ENCODE measurements at regions not wholly inside any gene's neighbourhood (a gene's known extent, or its start where the extent isn't known, plus 50 kb on each side); places are given as distances from the start of the nearest gene placed in this dataset.
"Not testable (repeated sequence)": the region's sequence is repeated elsewhere in the genome, so short reads cannot be mapped to it uniquely, and the experiment has no call there.

GRCh38 chr18:59057969-59058368 lies 81.7 kb upstream of the SEC11C start:
- DNase-seq (ENCODE audit: low spot score) = no peak

- no peak for DNase-seq (ENCODE audit: low spot score)
Measured at GRCh38 chr18:59059140-59059539, 80.5 kb upstream of the SEC11C start.

- no peak for DNase-seq (ENCODE audit: low spot score)
Measured at GRCh38 chr18:59060551-59060950, 79.1 kb upstream of the SEC11C start.

- no peak for DNase-seq (ENCODE audit: low spot score)
Measured at GRCh38 chr18:59061914-59062642, 77.6 kb upstream of the SEC11C start.

- DNase-seq (ENCODE audit: low spot score) = no peak
Measured at GRCh38 chr18:59062643-59063006, 77.1 kb upstream of the SEC11C start.

GRCh38 chr18:59063300-59063906 lies 76.3 kb upstream of the SEC11C start:
- DNase-seq (ENCODE audit: low spot score) = no peak

GRCh38 chr18:59063912-59064311 lies 75.8 kb upstream of the SEC11C start:
- DNase-seq (ENCODE audit: low spot score) = no peak

- DNase-seq (ENCODE audit: low spot score) = peak; percentile 8
Measured at GRCh38 chr18:59065684-59066083, 74.0 kb upstream of the SEC11C start.

- DNase-seq (ENCODE audit: low spot score) = peak; percentile 49
Measured at GRCh38 chr18:59067873-59068272, 71.8 kb upstream of the SEC11C start.

GRCh38 chr18:59068276-59069071 lies 71.2 kb upstream of the SEC11C start:
- DNase-seq (ENCODE audit: low spot score) = no peak

GRCh38 chr18:59070181-59070912 lies 69.3 kb upstream of the SEC11C start:
- peak; percentile 88 for DNase-seq (ENCODE audit: low spot score)

GRCh38 chr18:59072727-59073421 lies 66.8 kb upstream of the SEC11C start:
- DNase-seq (ENCODE audit: low spot score) = no peak

- DNase-seq (ENCODE audit: low spot score) = no peak
Measured at GRCh38 chr18:59075923-59076322, 63.8 kb upstream of the SEC11C start.

- DNase-seq (ENCODE audit: low spot score) = no peak
Measured at GRCh38 chr18:59079264-59079663, 60.4 kb upstream of the SEC11C start.

- DNase-seq (ENCODE audit: low spot score) = not testable (repeated sequence)
Measured at GRCh38 chr18:59079687-59080501, 59.8 kb upstream of the SEC11C start.

GRCh38 chr18:59083136-59083818 lies 56.4 kb upstream of the SEC11C start:
- DNase-seq (ENCODE audit: low spot score) = no peak

- no peak for DNase-seq (ENCODE audit: low spot score)
Measured at GRCh38 chr18:59085126-59085794, 54.4 kb upstream of the SEC11C start.

- DNase-seq (ENCODE audit: low spot score) = no peak
Measured at GRCh38 chr18:59085797-59086196, 53.9 kb upstream of the SEC11C start.

GRCh38 chr18:59086522-59086921 lies 53.2 kb upstream of the SEC11C start:
- no peak for DNase-seq (ENCODE audit: low spot score)

All from HT-29 (cell line).